Lung microvascular endothelial cell (primary cell): ENCODE measurements at regions not wholly inside any gene's neighbourhood (a gene's known extent, or its start where the extent isn't known, plus 50 kb on each side); places are given as distances from the start of the nearest gene placed in this dataset.

Experiments
- DNase-seq, 2 donors: peaks; one replicate each; pipeline versions ENCODE4 v3.0.0 to v3.0.0-alpha.2; 2010; ENCODE audit warnings: low read depth in 2 of 2

DNA sequence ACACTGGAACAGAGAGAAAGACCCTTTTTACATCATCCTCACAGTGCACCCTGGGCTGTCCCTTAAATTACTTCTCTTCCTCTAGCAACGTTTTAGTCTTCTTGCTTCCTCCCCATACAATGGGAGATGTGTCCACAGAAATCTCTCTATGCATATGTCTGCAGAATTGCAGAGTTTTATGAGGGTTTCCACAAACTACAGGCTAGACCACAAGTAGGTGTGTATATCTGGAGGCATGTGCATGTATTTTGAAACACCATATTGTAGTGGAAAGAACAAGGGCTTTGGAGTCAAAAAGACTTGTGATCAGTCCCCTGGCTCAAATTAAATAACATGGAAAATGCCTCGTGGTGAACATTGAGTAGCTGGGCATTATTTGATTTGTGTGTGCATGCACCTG lies 121.3 kb upstream of the IPO9 start:
- DNase-seq: no peak

DNA sequence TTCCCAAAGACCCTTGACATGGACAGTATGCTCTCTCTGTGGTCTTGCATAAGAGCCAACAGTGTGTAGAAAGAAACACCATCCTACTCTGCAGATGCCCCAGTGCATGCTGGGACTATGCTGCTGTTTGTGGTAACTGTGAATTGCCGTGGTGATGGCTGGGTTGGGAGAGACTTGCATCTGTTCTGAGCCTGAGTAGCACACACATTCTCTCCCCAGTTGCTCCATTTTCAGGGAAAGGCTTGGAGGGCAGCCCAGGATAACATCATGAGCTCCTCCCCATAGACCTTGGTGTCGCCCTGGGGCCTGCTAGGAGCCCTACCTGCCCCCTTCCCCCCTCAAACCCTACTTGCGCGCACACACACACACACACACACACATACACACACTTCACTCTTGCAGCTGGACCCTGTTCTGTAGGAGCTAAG lies 120.9 kb upstream of the IPO9 start:
- peak in 1 of 2 donors; percentile 17 for DNase-seq

DNA sequence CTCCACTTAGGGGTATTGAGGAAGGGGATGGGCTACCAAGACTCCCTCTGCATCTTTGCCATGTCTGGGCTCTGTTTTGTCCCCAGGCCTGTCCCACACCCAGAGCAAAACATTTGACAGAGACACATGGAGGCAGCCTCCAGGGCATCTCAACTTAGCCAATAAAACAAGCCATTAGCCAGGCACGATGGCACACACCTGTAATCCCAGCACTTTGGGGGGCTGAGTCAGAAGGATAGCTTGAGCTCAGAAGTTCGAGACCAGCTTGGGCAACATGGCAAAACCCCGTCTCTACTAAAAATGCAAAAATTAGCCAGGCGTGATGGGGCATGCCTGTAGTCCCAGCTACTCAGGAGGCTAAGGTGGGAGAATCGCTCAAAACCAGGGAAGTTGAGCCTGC lies 120.3 kb upstream of the IPO9 start:
- no peak for DNase-seq

DNA sequence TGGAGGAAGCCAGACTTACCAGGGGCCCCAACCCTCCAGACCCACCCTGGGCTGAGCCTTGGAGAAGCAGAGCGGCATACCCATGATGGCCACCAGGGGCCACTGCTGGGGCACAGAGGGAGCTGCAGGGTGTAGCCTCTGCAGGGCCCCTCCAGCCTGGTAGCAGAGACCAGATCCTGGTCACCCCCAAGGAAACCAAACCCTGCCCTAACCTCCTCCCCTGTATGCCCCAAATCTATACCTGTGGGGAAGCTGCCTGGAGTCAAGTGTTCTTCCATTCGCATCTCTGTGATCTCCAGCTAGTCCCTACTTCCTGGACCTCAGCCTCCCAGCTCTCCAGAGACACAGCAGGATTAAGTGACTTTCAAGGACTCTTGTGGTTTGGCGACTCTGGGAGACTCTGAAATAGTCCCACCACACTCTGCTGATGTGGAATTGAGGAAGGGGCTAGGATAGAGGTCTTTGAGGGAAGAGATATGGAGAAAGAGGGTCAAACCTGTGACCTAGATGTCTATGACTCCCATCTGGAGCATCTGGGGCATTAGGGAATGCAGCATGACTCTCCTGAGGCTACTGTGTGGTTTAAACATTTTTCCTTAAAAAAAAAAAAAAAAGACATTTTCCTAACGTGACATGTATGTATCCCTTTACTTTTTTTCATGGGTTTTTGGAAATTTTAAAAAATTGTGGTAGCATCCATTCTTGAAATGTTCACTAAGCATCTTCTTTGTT lies 119.2 kb upstream of the IPO9 start:
- peak; percentile 64 to 74 for DNase-seq

DNA sequence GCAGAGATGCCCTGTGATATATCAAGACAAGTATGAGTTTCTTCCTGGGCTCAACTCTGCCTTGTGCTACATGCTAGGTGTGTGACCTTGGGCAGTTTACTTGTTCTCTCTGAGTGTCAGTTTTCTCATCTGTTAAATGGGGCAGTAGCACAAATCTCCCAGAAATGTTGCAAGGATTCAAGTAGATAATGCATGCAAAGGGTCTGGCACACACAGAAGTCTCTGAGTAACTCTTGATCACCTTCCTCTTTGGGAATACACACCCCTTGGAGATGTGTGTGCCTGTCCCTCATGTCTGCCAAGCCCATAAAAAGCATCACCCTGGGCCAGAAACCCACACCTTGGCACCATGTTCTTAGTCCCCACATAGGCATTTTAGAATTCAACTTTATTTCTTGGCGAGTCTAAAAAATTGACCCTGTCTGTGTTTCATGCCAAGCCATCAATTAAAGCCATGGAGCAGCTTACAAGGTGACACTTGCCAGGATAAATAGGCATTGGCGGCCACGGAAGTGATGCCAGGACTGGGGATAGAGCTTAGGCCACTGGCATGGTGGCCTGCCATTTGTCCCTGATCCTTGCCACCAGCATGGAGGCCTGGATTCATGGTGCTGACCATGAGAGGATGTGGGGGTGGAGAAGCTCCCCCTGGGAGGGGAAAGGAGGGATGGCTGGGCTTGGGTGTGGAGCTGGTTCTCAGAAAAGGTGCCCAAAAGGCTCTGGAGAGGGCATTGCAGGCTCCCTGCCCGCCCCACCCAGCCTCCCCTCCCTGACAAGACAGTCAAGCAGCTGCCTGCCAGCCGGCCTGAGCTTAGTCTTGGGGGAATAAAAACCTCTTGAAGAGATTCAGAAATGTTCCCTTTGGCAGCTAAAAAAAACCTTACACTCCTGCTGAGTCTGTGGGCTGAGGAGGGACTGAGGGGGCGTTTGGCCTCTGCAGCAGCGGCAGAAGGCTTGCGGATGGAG lies 118.0 kb upstream of the IPO9 start:
- DNase-seq: no peak

DNA sequence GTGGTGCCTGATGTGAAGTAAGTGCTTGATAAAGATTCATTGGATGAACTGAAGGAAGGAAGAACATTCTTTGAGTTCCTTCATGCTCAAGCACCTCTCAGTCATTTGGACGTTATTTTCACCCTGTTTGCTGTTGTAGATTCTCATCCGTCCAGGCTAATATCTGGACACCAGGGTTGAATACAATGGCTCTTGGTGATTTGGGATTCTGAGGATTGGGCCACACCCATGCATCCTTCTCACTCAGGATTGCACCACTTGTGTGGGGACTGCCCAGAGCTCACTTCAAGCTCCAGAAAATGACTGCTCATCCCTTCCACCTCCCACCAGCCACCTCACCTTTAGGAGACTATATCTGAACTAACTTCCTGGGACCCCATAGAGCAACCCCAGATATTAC lies 117.1 kb upstream of the IPO9 start:
- no peak for DNase-seq

DNA sequence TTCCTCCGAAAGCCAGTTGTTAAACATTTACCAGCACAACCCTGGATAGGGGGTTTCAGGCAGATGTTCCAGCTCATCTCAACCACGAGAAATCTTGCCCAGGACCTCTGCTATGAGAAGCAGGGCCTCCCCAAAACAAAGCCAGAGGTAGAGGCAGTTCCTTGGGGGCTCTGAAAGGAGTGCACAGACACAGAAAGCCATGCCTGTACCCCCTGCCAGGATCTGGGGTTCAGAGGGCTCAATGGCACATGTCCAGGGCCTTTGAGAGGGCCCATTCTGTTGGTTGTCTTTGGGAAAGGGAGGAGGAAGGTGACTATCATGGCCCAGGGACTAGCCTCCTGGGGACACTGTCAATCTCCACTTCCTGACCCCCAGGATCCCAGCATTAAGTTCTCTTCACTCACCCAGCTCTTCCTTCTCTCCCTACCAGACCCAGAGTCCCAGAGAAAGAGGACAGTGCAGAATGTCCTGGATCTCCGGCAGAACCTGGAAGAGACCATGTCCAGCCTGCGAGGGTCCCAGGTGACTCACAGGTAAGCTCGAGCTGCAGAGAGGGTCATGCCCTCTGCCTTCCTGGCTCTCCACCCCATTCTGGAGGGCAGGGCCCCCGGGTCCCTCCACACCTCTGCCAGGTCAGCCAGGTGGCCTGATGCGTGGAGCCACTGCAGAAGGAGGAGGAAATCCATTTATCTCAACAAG lies 116.4 kb upstream of the IPO9 start:
- DNase-seq: no peak

DNA sequence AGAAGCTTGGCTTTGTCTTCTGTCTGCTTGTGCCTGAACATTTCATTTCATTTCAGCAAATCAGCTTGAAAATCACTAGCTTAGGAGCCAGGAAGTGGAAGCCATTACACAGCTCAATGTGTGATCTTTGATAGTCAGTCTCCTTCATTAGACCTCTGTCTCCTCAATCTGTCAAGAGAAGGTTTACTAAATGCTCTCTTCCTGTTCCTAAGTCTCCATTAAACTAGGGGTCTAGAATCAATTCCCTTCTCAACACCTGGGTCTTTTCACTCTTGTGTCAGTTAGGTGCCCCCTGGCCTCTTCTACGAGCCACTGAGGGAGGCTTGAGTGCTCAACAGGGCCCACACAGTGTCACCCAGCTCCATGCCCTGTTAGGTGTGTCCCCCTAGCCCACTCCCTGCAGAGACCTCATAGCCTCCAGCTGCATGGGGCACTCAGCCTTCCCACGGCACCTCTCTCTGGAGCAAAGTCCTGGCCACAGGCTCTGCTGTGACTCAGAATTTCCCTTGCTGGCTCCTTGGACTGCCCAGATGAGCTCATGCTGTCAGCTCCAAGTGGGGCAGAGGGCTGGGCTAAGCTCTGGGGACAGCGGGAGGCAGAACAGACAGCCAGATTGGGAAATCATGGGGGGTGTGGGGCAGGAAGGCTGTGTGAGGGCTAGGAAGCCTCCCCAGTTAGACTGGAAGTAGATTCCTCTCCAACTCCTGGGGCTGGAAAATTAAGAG lies 115.7 kb upstream of the IPO9 start:
- DNase-seq: peak; percentile 76 to 98

DNA sequence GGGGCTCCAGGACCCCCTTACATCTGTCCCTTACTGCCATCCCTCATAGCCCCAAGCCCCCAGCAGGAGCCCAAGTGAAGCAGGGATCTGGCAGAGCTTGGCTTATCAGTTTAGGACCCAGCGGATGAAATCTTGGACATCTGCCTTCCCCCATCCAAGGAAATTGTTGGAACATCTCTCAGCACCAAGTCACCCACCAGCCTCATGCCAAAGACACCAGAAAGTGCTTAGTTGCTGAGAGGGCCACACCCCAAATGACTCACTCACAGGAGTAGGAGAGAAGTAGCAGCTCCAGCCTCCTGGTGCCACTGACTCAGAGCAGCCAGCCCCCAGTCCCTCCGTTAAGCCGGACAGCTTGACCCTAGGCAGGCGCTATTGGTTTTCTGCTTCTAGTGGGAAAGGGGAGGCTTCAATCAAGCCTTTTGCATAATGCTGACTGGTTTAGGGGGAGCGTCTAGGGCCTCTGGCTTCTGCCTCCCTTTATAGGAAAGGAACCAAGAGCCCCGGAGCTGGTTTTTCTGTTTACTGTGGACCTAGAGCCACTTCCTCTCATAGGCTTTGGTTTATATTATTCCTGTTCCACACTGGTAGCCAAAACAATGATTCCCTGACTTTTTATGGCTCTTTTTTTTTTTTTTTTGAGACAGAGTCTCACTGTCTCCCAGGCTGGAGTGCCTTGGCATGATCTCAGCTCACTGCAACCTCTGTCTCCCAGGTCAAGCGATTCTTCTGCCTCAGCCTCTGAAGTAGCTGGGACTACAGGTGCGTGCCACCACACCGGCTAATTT lies 114.2 kb upstream of the IPO9 start:
- DNase-seq: peak; percentile 48 to 98

DNA sequence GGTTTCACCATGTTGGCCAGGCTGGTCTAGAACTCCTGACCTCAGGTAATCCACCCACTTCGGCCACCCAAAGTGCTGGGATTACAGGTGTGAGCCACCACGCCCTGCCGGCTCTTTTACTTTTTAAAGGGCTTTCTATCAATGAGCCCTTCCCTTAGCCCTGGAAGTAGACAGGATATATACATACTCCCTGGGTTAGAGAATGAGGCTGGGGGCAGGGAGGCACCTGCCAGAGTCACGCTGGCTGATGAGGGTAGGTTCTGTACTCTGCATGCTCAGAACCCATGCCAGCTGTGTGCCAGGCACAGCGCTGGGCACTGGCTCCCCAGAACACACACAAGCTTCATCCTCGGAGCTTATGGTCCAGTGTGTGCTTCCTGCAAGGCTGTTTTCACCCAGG lies 113.6 kb upstream of the IPO9 start:
- no peak for DNase-seq

DNA sequence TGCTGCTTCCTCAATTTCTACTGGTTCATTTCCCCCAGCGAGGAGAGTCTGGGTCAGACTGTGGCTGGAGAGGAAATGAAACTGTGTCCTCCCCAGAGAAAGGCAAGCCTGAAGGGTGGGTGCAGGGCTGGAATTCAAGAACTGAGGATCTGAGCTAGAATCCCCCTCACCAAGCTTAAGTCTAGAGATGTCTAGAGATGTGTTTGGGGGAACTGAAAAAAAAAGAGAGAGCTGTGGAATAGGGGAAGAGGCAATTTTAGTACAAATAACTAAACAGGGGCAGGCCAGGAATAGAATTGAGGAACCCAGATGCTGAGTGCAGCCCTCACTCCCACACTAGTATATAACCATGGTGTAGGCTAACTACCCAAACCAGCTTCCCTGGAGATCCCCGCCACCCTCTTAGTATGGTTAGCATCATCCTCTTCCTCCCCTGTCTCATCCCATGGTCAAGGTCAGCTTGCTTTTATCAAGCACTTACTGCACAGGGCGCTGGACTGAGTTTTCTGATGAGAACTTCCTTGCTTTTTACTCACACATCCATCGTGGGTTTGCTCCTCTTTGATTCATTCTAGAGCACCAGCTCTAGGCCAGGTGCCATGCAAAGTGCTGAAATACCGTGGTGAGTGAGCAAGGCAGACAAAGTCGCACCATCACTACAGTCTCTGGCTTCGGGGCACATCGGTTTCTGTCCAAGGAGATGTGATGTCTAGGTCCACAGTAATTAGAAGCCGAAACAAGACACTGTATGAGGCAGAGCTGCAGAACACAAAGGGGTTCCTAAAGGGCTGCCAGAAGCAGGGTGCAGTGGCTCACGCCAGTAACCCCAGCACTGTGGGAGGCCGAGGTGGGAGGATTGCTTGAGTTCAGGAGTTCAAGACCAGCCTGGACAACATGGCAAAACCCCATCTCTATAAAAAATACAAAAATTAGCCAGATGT lies 112.9 kb upstream of the IPO9 start:
- no peak for DNase-seq

DNA sequence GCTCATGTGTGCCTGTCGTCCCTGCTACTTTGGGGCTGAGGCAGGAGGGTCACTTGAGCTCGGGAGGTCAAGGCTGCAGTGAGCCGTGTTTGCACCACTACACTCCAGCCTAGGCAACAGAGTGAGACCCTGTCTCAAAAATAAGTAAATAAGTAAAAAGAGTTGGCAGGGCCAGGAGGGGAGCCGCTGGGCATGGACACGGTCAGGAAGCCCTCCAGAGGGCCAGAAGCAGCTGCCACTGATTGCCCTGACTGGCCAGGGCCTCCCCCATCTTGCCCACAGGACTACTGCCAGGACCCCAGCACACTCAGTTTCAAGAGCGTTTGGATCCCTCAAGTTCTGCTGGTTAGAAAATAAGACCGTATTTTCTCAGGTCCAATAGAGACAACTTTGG lies 112.2 kb upstream of the IPO9 start:
- no peak for DNase-seq

DNA sequence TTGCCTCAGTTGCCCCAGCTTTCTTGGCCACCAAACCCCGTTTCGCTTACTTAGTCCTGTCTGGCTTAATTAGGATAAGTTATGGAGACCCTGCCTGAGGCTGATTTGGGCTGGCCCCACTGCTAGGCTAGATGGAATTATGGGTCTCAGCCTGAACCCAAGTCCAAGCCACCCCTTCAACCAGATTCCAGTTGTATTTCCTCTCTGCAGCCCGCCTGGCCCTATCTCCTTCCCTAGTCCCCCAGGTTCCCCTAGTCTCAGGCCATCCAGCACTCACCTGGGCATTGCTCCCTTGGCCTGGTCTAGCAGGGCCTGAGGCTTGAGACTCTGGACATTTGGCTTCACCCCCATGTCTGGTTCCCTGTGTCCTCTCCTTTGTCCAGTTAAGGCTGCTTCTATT lies 111.7 kb upstream of the IPO9 start:
- DNase-seq: no peak

DNA sequence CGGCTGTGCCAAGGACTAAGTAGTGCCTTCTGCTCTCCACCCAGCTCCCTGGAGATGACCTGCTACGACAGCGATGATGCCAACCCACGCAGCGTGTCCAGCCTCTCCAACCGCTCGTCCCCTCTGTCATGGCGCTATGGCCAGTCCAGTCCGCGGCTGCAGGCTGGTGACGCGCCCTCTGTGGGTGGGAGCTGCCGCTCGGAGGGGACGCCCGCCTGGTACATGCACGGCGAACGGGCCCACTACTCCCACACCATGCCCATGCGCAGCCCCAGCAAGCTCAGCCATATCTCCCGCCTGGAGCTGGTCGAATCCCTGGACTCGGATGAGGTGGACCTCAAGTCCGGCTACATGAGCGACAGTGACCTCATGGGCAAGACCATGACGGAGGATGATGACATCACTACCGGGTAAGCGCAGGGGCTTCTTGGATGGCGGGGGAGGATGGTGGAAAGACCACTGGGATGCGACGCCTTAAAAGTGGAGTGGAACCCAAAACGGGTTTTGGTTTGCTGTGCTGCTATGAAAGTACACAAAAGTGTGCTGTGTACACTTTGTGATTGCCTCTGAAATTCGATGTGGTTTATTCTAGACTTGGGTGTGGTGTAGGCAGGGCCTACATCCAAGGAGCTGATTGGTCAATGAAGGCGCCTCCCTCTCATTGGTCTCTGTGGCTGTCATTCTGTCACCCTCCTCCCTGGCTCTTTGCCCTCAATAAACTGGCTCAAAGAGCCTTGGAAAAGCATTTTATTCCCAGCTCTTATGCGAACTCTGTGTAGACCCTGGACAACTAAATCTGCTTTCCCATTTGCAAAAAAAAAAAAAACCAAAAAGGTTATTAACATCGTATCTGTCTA lies 110.4 kb upstream of the IPO9 start:
- DNase-seq: no peak

DNA sequence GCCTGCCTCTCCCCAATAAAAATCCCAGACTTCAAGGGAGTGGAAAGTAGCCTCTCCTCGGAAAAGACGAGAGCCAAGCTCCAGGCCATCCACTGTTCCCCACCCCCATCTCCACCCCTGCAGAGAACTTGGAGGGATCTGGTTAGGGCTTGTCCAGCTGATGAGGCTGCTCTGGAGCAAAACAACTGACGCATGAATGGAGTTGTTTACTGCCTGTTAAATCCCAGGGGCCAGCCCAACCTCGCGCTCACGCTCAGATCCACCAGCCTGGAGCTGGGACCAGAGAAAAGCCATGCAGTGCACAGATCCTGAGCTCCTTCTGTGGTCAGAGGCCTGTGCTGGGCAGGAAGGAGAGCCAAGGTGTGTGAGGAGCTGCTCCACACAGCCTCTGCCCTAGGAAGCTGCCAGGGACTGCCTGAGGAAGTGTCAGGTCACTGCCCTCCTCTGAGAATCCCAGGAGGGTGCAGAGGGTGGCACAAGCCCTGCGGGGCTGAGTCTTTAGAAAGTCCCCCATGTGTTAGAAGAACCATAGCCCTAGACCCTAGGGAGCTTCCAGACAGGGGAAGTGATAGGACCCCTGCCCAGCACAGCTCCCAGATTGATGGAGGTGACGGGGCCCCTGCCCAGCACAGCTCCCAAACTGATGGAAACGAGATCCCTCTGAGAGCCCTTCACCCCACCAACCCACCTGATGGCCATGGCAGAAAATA lies 109.0 kb upstream of the IPO9 start:
- peak in 1 of 2 donors; percentile 38 for DNase-seq

DNA sequence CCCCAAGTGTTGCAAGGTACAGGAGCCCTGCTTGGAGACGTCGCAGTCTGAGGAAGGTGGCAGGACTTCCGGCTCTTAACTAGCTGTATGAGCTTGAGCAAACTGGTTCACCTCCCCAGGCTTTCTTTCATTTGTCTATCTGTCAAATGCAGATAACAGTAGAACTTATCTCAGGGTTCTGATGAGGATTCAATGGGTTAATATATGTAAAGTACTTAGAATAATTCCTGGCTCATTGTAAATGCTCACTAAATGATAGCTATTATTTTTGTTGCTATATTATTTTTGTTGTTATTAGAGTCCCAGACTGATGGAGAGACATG lies 108.5 kb upstream of the IPO9 start:
- DNase-seq: no peak

DNA sequence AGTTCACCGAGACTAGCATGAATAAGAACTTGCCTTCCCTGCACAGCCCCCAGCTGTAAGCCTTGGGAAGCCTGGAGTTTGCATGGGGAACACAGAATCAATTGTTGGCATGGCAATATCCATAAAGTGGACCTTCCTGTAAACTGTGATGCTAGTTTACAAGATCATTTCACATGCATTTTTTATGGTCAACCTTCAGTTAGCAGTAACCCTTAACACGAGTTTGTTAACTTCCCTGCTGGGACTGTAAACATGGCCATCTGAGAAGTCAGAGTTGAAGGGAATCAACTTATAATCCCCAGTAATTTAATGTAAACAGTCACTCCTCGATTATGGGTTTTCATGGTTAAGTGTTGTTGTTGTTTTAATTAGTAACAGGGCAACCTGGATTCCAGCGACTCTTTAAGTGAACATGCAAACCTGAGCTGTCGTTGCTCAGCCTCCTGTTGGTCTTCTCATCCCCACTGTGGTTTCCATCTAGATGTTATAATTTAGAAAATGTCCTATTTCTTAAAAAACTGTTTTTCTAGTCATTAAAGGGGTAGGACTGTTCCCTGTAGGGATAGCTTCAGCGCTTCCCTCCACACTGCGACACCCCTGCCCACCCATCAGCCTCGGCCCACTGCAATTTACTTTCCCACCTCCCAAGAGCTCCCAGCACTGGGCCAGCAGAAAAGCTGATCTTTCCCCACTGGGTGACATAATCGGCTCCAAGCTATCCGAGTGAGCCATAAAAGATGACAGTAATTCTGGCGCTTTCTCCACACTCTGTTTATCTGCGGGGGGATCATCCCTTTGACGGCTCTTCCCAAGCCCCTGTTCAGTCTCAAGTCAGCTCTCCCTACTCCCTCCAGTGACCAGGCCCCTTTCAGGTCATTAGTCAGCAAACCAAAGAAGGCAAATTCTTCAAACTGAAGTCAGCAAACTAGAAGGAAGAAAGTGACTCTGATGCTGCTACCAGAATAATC lies 107.6 kb upstream of the IPO9 start:
- no peak for DNase-seq
